Dermis blood vessel endothelial cell (primary cell): ENCODE measurements at regions not wholly inside any gene's neighbourhood (a gene's known extent, or its start where the extent isn't known, plus 50 kb on each side); places are given as distances from the start of the nearest gene placed in this dataset.
A peak's percentile ranks its signal among the peaks of the same experiment; 100 is the strongest.
"Not testable (repeated sequence)": the region's sequence is repeated elsewhere in the genome, so short reads cannot be mapped to it uniquely, and the experiment has no call there.

Experiments used
- DNase-seq: peaks from one replicate; pipeline ENCODE4 v3.0.0; 2010

GRCh38 chr2:106288873-106289272, 94.8 kb upstream of the UXS1 start:
- no peak for DNase-seq

- no peak for DNase-seq
Observed at GRCh38 chr2:106285237-106285829, 91.2 kb upstream of the UXS1 start.

- no peak for DNase-seq
Observed at GRCh38 chr2:106284691-106285202, 90.6 kb upstream of the UXS1 start.

- DNase-seq: no peak
Observed at GRCh38 chr2:106284255-106284654, 90.2 kb upstream of the UXS1 start.

GRCh38 chr2:106283228-106284152, 89.4 kb upstream of the UXS1 start:
- DNase-seq: not testable (repeated sequence)

GRCh38 chr2:106282462-106283170, 88.5 kb upstream of the UXS1 start:
- no peak for DNase-seq

GRCh38 chr2:106281907-106282430, 87.9 kb upstream of the UXS1 start:
- DNase-seq: not testable (repeated sequence)

- no peak for DNase-seq
Observed at GRCh38 chr2:106280722-106281446, 86.8 kb upstream of the UXS1 start.

- DNase-seq: no peak
Observed at GRCh38 chr2:106280224-106280623, 86.1 kb upstream of the UXS1 start.

- no peak for DNase-seq
Observed at GRCh38 chr2:106278112-106278876, 84.2 kb upstream of the UXS1 start.

- no peak for DNase-seq
Observed at GRCh38 chr2:106277426-106277825, 83.3 kb upstream of the UXS1 start.

GRCh38 chr2:106275971-106276370, 81.9 kb upstream of the UXS1 start:
- no peak for DNase-seq

GRCh38 chr2:106274668-106275067, 80.6 kb upstream of the UXS1 start:
- no peak for DNase-seq

- no peak for DNase-seq
Observed at GRCh38 chr2:106272216-106272807, 78.2 kb upstream of the UXS1 start.

- DNase-seq: no peak
Observed at GRCh38 chr2:106270471-106270891, 76.4 kb upstream of the UXS1 start.

GRCh38 chr2:106269591-106270291, 75.6 kb upstream of the UXS1 start:
- DNase-seq: peak; percentile 31

GRCh38 chr2:106267997-106268396, 73.9 kb upstream of the UXS1 start:
- DNase-seq: no peak

GRCh38 chr2:106261871-106262321, 67.8 kb upstream of the UXS1 start:
- DNase-seq: no peak

- not testable (repeated sequence) for DNase-seq
Observed at GRCh38 chr2:106258859-106259258, 64.8 kb upstream of the UXS1 start.

- DNase-seq: no peak
Observed at GRCh38 chr2:106257830-106258229, 63.7 kb upstream of the UXS1 start.
